NCI-H146 (cell line): ENCODE measurements at regions not wholly inside any gene's neighbourhood (a gene's known extent, or its start where the extent isn't known, plus 50 kb on each side); places are given as distances from the start of the nearest gene placed in this dataset.
A peak's percentile ranks its signal among the peaks of the same experiment; 100 is the strongest.

Experiments
- DNase-seq: peaks from one replicate; lab custom pipeline; 2025; lab: John Stamatoyannopoulos, UW

DNA sequence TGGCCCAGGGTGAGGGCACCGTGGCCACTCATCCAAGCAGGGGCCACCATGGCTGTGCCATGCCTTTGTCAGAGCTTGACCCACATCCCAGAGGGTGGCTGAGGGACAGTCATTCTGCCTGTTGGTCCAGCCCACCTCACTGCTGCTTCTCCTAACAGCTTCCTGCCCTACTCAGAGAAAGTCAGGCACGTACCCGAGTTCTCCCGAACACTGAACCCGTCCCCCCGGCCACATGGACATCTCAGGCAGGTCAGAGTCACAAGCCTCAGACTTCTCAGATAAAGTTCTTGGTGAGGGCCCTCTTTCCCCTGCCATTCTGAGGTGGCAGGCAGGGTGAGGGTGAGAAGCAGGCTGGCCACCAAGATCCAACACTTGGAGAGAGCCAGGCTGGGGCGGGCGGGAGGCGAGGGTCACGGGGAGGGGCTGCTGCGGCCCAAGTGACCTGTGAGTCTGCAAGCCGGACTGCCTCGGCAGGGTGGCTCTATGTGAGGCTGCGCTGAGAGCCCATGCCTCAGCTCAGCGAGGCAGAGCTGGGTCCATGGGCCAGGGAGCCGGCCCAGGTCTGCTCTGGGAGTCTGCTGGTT, 317.8 kb downstream of the TMEM121 start:
- DNase-seq = no peak

DNA sequence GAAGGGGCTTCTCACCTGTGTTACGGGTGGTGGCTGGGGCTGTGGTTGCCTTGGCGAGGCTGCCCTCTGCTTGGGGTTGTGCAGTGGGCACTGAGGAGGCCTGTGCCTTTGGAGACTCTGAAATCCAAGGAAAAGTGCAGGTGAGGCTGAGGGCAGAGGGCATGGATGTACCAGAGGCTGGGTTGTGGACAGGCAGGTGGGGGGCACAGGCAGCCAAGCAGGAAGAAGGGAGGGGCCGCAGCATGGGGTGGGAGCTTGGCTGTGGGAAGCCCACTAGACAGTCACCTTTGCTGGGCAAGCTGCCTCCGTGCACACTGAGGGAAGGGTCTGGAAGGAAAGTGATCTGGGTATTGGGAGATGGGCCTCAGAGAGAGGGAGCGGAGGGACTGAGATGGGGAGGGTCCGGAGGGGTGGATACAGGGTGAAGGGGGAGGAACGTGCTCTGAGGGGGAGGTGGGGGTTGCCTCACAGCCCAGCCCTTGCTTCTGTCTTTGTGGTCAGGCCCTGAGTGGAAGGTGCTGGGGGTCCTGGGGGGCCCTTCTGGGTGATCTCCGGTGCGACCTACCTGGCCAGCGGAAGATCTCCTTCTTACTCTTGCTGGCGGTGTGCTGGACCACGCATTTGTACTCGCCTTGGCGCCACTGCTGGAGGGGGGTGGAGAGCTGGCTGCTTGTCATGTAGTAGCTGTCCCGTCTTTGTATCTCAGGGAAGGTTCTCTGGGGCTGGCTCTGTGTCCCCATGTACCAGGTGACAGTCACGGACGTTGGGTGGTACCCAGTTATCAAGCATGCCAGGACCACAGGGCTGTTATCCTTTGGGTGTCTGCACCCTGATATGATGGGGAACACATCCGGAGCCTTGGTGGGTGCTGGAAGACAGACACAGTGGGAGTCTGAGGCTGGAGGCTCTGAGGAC, 318.7 kb downstream of the TMEM121 start:
- DNase-seq = no peak

DNA sequence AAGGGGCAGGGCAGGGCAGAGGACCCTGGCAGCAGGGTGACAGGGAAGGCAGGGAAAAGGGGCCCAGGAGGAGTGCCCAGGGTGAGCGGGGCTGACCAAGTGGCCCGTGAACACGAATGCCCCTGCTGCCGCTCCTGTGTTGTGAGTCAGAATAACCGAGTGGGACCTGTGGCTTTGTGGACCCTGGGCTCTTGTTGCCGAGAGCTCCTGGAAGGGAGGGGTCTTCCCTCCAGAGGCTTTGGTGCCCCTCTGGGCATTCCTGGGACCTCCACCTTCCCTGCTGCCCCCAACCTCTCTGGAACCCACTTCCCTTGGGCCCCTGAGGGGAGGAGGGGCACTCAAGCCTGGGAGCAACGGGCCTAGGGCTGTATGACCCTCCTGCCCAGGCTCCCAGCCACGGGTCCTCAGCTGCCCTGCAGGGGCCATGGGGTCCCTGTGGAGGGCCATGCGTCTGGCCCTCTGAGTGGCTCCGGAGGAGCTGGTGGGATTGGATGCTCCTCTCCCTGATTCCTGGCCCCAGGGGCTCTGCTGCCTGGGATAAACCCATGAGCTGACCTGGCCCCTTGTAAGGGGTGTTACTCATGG, 319.4 kb downstream of the TMEM121 start:
- DNase-seq = no peak

DNA sequence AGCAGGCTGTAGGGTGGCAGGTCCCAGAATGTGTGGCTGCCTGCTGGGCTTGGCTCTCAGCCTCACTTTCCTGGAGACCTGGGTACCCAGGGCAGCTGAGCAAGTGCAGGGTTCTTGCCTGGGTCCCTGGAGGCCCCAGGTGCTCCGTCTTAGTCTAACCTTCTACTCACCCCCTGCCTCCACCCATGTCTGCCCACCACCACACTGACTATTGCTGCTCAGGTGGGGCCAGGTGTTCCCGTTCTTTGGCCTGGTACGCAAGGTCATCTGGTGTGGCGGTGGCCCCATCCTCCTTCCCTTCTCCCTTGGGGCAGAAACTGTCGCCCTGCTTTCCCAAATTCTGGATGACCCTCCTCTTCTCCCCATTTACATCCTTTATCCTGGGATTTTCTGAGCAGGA, 319.9 kb downstream of the TMEM121 start:
- DNase-seq = no peak

DNA sequence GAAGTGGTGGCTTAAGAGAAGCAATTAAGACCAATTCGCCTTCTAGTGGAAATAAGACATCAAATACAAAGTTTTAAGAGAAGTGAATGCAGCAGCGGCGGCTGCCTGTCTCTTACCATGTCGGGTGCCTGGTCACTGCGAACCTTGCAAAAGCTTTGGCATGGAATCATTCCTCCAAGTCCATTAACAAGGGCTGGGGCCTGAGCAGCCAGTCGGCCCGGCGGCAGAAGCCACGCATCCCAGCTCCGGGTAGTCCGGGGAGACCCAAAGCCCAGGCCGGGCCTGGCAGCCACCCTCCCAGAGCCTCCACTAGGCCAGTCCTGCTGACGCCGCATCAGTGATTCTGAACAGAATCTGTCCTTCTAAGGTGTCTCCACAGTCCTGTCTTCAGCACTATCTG, 321.0 kb downstream of the TMEM121 start:
- no peak for DNase-seq

DNA sequence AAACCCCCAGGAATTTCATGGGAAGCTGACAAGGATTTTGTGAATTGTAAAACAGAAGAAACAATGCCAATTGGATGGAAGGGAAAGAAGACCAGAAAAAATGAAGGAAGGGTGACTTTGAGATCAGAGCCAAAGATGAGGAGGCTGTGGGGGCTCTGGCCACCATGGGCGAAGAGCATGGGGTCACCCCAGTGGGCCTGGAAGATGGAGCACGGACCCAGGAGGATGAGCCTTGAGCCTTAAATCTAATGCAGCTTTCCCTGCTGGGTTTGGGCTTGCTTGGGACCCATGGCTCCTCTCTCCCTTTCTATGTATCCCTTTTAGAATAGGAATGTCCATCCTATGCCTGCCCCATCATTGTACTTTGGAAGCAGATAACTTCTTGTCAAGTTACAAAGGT, 322.2 kb downstream of the TMEM121 start:
- DNase-seq = no peak

DNA sequence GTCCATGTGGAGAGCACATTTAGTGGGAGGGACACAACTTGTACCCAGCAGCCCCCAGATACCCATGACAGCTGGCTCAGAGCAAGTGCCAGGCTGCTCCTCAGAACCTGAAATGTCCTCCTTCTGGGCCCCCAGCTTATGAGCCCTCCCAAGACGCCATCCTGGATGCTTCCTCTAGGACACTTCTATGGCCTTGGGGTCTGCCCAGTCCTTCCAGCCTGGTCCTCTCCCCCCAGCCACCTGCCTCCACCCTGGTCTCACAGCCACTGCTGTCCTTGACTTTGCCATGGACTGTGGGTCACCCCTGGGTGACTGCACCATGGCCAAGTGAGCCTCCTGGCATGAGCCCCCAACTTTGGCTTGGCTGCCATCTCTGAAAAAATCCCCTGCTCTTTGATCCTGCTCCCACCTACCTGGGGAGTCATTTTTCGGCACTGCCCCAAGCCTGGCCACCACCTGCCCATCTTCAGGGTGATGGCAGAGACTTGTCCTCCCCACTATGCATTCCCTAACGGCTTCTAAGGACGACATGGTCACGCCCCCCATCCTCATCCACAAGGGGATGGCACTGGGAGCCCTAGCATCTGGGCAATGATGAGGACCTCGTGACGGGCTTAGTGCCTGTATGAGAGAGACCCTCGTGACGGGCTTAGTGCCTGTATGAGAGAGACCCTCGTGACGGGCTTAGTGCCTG, 323.7 kb downstream of the TMEM121 start:
- DNase-seq = no peak

DNA sequence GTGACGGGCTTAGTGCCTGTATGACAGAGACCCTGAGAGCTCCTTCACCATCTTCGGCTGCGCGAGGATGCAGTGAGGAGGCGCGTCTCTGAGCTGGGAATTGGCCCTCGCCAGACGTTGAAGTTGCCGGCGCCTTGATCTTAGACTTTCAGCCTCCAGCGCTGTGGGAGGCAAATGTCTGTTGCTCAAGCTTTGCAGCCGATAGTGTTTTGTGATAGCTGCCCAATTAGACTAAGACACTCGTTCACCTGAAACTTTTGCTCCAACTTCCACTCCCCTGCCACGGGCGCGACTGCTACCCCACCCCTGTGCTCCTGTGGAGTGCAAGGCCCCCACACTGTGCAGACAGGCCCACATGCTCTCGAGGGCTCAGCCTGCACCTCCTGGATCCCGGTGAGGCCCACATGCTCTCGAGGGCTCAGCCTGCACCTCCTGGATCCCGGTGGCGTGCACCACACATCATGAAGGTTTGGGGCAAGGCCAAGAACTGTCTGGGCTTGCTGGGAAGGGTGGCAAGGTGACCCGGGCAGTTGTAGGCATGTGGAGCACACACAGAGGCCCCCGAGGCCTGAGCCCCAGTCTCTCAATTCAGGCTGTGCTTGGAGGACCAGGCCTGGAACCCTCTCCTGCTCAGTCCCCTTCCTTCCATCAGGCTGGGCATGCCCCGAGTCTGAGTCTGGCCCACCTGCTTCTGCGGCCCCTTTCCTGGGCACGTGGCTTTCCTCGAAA, 324.6 kb downstream of the TMEM121 start:
- DNase-seq = no peak

DNA sequence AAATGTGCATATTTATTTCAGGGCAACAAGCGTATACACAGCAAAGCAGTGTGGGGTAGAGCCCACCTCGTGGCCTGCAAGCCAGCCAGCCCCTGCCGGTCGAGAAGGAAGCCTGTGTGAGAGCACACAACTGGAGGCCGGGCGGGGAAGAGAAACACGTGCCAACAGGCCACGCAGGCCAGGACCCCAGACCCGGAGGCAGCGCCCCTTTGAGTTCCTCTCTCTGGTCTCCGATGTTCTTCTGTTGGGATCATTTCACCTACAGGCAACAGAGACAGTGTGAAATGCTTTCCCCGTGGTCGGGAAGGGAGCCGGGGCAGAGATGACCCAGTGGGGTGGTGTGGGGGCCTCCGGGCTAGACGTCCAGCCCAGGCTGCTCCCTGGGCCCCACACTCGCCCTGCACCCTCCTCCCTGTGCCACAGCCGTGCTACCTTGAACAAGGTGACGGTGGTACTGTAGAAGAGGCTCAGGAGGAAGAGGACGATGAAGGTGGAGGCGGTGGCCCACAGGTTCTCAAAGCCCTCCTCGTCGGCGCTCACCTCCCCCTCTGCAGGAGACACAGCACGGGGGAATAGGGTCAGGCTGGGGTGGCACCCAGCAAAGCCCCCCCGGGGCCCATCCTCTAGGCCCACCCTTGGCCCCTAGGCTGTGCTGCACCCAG, 325.5 kb downstream of the TMEM121 start:
- no peak for DNase-seq

DNA sequence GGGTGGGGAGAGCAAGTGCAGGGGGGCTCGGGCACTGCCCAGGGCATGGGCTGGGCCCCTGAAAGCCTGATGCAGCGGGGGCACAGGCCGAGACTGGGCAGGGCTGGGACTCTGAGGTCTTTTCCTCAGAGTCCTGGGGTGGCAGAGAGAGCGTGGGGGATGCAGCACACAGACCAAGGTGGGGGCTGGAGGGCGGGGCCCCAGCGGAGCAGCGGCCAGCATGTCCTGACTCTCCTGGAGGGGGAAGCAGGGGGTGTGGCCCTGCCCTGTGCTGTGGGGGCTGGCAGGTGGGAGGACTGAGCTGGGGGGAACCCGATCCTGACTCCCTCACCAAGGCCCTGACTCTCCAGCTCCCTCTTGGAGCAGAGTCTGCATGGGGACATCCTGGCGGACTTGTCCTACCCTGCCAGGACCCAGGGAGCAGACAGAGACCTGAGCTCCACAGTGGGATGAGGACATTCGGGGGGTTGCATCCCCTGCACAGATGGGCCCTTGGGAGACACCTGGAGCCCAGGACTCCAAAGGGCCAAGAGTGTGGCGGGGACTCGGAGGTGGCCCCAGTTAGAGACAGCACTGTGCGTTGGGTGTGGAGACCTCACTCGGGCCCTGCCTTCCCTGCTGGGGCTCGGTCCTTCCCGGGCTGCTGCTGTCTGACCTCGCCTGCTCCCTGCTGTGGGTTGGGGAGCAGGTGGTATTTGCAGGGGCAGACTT, 326.1 kb downstream of the TMEM121 start:
- DNase-seq = no peak

DNA sequence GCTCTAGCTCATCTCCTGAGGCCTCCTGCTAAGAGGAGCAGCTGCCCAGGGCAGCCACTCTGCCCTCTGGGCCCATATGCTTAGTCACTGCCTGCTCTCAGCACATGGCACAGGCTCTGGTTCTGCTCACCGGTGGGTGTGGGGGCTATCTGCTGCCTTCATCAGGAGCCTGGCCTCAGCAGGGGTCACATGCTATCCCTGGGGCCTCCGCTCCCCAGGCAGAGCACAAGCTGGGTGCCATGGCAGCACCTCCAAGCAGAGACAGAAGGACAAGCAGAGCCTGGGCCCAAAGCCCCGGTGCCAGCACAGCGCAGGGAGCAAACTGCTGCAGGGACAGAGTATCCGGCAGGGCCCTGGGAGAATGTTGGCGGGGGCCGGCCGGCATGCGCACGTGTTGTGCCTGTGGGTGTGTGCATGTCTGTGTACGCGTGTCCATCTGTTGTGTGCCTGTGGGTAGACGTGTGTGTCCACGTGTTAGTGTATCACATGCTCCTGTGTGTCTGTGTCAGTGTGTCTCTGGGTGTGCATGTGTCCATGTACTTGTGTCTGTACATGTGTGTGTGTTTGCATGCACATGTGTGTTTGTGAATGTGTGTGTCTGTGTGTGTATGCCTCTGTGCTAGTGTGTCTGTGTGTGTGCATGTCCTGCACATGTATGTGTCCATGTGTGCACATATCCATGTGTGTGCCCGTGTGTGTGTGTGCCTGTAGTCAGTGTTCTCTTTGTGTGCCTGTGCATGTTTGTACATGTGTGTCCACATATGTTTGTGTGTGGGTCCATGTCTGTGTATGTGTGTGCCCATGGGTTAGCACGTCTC, 326.9 kb downstream of the TMEM121 start:
- DNase-seq = peak; percentile 66

DNA sequence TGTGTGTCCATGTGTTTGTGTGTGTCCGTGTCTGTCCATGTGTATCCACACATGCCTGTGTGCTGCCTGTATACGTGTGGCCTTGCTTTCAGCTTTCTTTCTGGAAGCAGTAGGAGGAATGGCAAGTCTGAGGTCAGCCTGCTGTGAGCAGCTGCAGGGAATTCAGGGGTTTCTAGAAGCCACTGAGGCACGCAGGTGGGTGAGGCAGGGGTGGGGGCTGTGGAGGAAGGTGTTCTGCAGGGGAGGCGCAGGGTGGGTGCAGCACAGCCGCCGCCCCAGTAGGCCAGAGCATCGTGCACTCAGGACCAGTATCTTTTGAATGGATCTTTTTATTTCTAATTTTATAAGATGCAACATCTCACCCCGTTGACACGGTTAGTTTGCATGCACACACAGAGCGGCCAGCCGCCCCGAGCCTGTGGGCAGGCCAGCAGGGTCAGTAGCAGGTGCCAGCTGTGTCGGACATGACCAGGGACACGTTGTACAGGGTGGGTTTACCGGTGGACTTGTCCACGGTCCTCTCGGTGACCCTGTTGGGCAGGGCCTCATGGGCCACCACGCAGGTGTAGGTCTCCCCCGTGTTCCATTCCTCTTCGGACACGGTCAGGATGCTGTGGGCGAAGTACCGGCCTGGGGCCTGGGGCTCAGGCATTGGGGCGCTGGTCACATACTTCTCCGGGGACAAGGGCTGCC, 327.7 kb downstream of the TMEM121 start:
- no peak for DNase-seq

DNA sequence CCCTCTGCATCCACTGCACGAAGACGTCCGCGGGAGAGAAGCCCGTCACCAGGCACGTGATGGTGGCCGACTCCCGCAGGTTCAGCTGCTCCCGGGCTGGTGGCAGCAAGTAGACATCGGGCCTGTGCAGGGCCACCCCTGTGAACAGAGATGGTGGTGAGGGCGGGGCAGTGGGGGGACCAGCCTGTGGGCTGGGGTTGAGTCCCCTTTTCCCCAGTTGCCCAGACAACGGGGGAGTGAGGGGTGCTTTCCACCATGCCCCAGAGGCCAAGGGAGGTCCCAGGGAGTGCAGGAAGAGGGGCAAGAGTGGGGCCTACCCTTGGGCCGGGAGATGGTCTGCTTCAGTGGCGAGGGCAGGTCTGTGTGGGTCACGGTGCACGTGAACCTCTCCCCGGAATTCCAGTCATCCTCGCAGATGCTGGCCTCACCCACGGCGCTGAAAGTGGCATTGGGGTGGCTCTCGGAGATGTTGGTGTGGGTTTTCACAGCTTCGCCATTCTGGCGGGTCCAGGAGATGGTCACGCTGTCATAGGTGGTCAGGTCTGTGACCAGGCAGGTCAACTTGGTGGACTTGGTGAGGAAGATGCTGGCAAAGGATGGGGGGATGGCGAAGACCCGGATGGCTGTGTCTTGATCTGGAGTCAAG, 328.3 kb downstream of the TMEM121 start:
- DNase-seq = no peak

DNA sequence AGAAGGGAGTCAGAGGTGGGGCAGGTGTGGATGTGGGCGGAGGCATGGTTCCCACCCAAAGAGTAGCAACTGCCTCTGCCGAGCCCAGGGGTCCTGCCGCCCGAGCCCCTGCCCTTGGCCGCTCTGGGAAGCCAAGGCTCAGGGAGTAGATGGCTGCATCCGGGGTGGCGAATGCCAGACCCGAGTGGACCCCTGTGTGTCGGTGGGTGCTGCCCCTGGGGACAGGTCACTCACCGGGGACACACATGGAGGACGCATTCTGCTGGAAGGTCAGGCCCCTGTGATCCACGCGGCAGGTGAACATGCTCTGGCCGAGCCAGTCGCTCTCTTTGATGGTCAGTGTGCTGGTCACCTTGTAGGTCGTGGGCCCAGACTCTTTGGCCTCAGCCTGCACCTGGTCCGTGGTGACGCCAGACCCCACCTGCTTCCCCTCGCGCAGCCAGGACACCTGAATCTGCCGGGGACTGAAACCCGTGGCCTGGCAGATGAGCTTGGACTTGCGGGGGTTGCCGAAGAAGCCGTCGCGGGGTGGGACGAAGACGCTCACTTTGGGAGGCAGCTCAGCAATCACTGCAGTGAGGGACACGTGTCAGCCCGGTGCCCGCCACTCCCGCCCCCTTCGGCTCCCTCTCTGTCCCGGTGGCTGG, 329.0 kb downstream of the TMEM121 start:
- DNase-seq = no peak

DNA sequence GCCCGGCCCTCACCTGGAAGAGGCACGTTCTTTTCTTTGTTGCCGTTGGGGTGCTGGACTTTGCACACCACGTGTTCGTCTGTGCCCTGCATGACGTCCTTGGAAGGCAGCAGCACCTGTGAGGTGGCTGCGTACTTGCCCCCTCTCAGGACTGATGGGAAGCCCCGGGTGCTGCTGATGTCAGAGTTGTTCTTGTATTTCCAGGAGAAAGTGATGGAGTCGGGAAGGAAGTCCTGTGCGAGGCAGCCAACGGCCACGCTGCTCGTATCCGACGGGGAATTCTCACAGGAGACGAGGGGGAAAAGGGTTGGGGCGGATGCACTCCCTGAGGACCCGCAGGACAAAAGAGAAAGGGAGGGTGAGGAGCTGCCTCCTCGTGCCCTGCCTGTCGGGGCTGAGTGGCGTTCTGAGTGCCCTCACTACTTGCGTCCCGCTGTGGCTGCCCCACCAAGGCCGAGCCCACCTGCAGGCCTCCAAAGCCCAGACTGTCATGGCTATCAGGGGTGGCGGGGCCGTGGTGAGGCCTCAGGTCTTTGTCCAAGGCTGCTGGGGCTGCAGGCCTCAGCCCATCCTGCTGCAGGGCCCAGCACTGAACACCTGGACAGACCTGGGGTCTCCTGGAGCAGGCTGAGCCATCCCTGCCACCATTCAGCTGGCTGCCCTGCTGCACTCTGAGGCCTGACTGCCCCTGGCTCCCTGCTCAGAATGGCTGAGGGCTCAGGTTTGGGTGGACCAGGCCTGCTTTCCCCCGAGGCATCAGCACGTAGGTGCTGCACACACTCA, 329.7 kb downstream of the TMEM121 start:
- DNase-seq = no peak

DNA sequence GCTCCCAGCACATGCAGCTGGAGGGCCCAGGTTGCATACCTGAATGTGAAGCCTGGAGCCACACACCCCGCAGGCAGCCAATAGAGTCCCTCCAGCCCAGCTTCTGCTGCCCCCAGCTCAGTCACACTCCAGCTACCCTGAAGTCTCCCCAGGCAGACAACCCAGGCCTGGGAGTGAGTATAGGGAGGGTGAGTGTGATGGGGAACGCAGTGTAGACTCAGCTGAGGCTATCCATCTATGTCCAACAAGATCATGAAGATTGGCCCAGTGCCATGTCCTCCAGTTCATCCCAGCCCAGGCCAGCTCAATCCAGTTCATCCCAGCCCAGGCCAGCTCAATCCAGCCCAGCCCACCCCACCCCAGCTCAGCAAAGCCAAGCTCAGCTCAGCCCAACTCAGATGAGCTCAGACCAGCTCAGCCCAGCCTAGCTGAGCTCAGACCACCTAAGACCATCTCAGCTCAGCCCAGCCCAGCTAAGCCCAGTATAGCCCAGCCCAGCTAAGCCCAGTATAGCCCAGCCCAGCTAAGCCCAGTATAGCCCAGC, 330.4 kb downstream of the TMEM121 start:
- no peak for DNase-seq

DNA sequence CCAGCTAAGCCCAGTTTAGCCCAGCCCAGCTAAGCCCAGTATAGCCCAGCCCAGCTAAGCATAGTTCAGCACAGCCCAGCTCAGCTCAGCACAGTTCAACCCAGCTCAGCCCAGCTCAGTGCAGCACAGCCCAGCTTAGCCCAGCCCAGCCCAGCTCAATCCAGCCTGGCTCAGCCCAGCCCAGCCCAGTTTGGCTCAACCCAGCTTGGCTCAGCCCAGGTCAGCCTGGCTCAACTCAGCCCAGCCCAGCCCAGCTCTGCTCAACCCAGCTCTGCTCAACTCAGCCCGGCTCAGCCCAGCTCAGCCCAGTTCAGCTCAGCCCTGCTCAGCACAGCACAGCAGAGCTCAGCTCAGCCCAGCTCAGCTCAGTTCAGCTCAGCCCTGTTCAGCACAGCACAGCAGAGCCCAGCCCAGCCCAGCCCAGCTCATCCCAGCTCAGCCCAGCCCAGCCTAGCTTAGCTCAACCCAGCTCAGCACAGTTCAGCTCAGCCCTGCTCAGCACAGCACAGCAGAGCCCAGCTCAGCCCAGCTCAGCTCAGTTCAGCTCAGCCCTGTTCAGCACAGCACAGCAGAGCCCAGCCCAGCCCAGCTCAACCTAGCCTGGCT, 330.9 kb downstream of the TMEM121 start:
- no peak for DNase-seq
